Breast epithelium (tissue), 3 donors: ENCODE measurements at regions not wholly inside any gene's neighbourhood (a gene's known extent, or its start where the extent isn't known, plus 50 kb on each side); places are given as distances from the start of the nearest gene placed in this dataset.

ENCODE experiments used
- POLR2AphosphoS5 ChIP-seq, 3 donors: sonication (generic); formaldehyde crosslinking; IDR thresholded peaks; one replicate each; pipeline ENCODE4 v1.6.1; 2017; ENCODE audit warnings: antibody characterized with exemption in 3 of 3
- TF ChIP-seq, protein P1 (sequence below), 3 donors: fragments of 450-650 bp; IDR thresholded peaks; one replicate each; pipeline ENCODE4 v1.5.1; 2016 to 2017; ENCODE audit warnings: antibody characterized with exemption in 3 of 3, mild to moderate bottlenecking in 3 of 3, moderate library complexity in 3 of 3

DNA sequence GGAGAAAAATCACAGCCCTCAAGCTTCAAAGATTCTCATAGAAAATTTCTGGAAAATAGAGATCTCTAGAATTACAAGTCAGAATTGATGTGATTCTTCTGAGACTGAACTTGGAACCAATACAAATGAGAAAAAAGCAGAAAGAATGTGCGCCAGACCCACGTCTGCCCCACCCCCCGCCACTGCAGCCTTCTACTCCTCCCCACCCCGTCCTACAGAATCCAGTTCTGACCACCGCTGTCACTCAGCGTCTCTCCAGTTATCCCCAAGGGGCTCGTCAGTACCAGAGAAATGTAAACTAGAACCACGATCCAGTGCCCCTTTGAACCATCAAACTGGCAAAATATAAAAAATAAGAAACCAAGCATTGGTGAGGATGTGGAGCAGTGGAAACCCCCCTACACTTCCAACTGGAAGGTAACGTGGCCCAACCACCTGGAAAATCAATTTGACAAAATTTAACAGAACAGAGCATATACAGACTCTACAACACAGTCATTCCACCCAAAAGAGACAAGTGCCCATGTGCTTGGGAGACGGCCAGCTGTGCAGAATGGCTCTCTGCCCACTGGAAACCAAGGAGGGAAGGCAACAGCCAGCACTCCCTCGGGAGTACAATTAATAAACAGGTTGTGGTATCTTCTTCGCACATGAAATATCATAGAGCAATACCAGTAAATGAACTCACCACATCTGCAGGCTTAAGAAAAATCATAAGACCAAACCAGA, 397.9 kb downstream of the TNS3 start:
- TF ChIP-seq POLR2AphosphoS5 (IDR thresholded peaks at IDR 0.05): no peak
- TF ChIP-seq, protein P1, sequence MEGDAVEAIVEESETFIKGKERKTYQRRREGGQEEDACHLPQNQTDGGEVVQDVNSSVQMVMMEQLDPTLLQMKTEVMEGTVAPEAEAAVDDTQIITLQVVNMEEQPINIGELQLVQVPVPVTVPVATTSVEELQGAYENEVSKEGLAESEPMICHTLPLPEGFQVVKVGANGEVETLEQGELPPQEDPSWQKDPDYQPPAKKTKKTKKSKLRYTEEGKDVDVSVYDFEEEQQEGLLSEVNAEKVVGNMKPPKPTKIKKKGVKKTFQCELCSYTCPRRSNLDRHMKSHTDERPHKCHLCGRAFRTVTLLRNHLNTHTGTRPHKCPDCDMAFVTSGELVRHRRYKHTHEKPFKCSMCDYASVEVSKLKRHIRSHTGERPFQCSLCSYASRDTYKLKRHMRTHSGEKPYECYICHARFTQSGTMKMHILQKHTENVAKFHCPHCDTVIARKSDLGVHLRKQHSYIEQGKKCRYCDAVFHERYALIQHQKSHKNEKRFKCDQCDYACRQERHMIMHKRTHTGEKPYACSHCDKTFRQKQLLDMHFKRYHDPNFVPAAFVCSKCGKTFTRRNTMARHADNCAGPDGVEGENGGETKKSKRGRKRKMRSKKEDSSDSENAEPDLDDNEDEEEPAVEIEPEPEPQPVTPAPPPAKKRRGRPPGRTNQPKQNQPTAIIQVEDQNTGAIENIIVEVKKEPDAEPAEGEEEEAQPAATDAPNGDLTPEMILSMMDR (IDR thresholded peaks at IDR 0.05): no peak
